Activated CD4-positive, alpha-beta T cell treated with anti-CD3 and anti-CD28 coated beads, Interleukin-2, amount 10 ng/mL, durations not matched to agents 24 days and 14 days (primary cell): ENCODE measurements at regions not wholly inside any gene's neighbourhood (a gene's known extent, or its start where the extent isn't known, plus 50 kb on each side); places are given as distances from the start of the nearest gene placed in this dataset.
A peak's percentile ranks its signal among the peaks of the same experiment; 100 is the strongest.

ENCODE experiments used
- DNase-seq: peaks from one replicate; pipeline ENCODE4 v3.0.0; 2022
- H3K27ac Mint-ChIP-seq: one replicate; pipeline ENCODE4 v1.8.0; 2022; ENCODE audit warnings: mild to moderate bottlenecking, mixed read lengths
- H3K27me3 Mint-ChIP-seq: one replicate; pipeline ENCODE4 v1.8.0; 2022; ENCODE audit warnings: mixed read lengths
- H3K36me3 Mint-ChIP-seq: one replicate; pipeline ENCODE4 v1.8.0; 2022; ENCODE audit warnings: low read depth, mild to moderate bottlenecking, mixed read lengths
- H3K4me1 Mint-ChIP-seq: one replicate; pipeline ENCODE4 v1.8.0; 2021; ENCODE audit warnings: mixed read lengths
- H3K4me3 Mint-ChIP-seq: one replicate; pipeline ENCODE4 v1.8.0; 2022; ENCODE audit warnings: mild to moderate bottlenecking, moderate library complexity, mixed read lengths
- H3K9me3 Mint-ChIP-seq: one replicate; pipeline ENCODE4 v1.8.0; 2021; ENCODE audit warnings: mixed read lengths
- intact Hi-C: fragments of 100-400 bp; cut with micrococcal nuclease; formaldehyde crosslinking; loops from one replicate; pipeline ENCODE4 v1.15.1; 2023

GRCh38 chr1:90457985-90458384 is 259.1 kb downstream of the BARHL2 start:
- H3K4me1 Mint-ChIP-seq = no peaks in the 10 kb centered on the region
- H3K27me3 Mint-ChIP-seq = peaks cover 2% of the 10 kb centered on the region
- DNase-seq = no peak
- H3K9me3 Mint-ChIP-seq = no peaks in the 10 kb centered on the region
- no peak overlapping the region for H3K4me3 Mint-ChIP-seq
- intact Hi-C loops = no loop called here
- no peaks in the 10 kb centered on the region for H3K36me3 Mint-ChIP-seq
- no peak overlapping the region for H3K27ac Mint-ChIP-seq

- intact Hi-C loops = no loop called here
- no peak overlapping the region for H3K4me3 Mint-ChIP-seq
- no peaks in the 10 kb centered on the region for H3K9me3 Mint-ChIP-seq
- no peaks in the 10 kb centered on the region for H3K36me3 Mint-ChIP-seq
- H3K27me3 Mint-ChIP-seq = peaks cover 4% of the 10 kb centered on the region
- no peaks in the 10 kb centered on the region for H3K4me1 Mint-ChIP-seq
- H3K27ac Mint-ChIP-seq = no peak overlapping the region
- no peak for DNase-seq
These were observed 264.6 kb downstream of the BARHL2 start for GRCh38 chr1:90452491-90452890.

- H3K4me1 Mint-ChIP-seq = no peaks in the 10 kb centered on the region
- no peak overlapping the region for H3K4me3 Mint-ChIP-seq
- no peaks in the 10 kb centered on the region for H3K36me3 Mint-ChIP-seq
- no peaks in the 10 kb centered on the region for H3K27me3 Mint-ChIP-seq
- DNase-seq = no peak
- intact Hi-C loops = no loop called here
- H3K9me3 Mint-ChIP-seq = no peaks in the 10 kb centered on the region
- H3K27ac Mint-ChIP-seq = no peak overlapping the region
These were observed 273.7 kb downstream of the BARHL2 start for GRCh38 chr1:90443354-90443753.

- no peaks in the 10 kb centered on the region for H3K36me3 Mint-ChIP-seq
- H3K9me3 Mint-ChIP-seq = no peaks in the 10 kb centered on the region
- DNase-seq = no peak
- no peak overlapping the region for H3K27ac Mint-ChIP-seq
- intact Hi-C loops = no loop called here
- H3K4me1 Mint-ChIP-seq = no peaks in the 10 kb centered on the region
- H3K4me3 Mint-ChIP-seq = no peak overlapping the region
- H3K27me3 Mint-ChIP-seq = no peaks in the 10 kb centered on the region
These were observed 281.8 kb downstream of the BARHL2 start for GRCh38 chr1:90435351-90435750.

GRCh38 chr1:90434460-90434859 is 282.6 kb downstream of the BARHL2 start:
- no peaks in the 10 kb centered on the region for H3K4me1 Mint-ChIP-seq
- H3K27ac Mint-ChIP-seq = no peak overlapping the region
- no peak overlapping the region for H3K4me3 Mint-ChIP-seq
- intact Hi-C loops = no loop called here
- H3K36me3 Mint-ChIP-seq = no peaks in the 10 kb centered on the region
- H3K9me3 Mint-ChIP-seq = no peaks in the 10 kb centered on the region
- no peaks in the 10 kb centered on the region for H3K27me3 Mint-ChIP-seq
- no peak for DNase-seq

- no peaks in the 10 kb centered on the region for H3K4me1 Mint-ChIP-seq
- no peak overlapping the region for H3K4me3 Mint-ChIP-seq
- intact Hi-C loops = no loop called here
- H3K27me3 Mint-ChIP-seq = no peaks in the 10 kb centered on the region
- H3K9me3 Mint-ChIP-seq = no peaks in the 10 kb centered on the region
- H3K36me3 Mint-ChIP-seq = no peaks in the 10 kb centered on the region
- no peak overlapping the region for H3K27ac Mint-ChIP-seq
- DNase-seq = no peak
These were observed 300.0 kb downstream of the BARHL2 start for GRCh38 chr1:90417126-90417525.

- intact Hi-C loops = no loop called here
- H3K27ac Mint-ChIP-seq = no peak overlapping the region
- H3K4me1 Mint-ChIP-seq = no peaks in the 10 kb centered on the region
These were observed 302.9 kb downstream of the BARHL2 start for GRCh38 chr1:90414201-90414600.

GRCh38 chr1:90413519-90413918 is 303.6 kb downstream of the BARHL2 start:
- no peaks in the 10 kb centered on the region for H3K36me3 Mint-ChIP-seq

More at GRCh38 chr1:90414201-90414600, 302.9 kb downstream of the BARHL2 start:
- no peaks in the 10 kb centered on the region for H3K9me3 Mint-ChIP-seq
- DNase-seq = no peak
- H3K27me3 Mint-ChIP-seq = no peaks in the 10 kb centered on the region
- no peaks in the 10 kb centered on the region for H3K36me3 Mint-ChIP-seq
- H3K4me3 Mint-ChIP-seq = no peak overlapping the region

GRCh38 chr1:90412563-90412962 is 304.5 kb downstream of the BARHL2 start:
- Mint-ChIP-seq H3K4me1 (no peaks in the 10 kb centered on the region), H3K4me3 (no peak overlapping the region), H3K9me3 (no peaks in the 10 kb centered on the region), H3K27me3 (no peaks in the 10 kb centered on the region), H3K36me3 (no peaks in the 10 kb centered on the region), H3K27ac (no peak overlapping the region)
- intact Hi-C loops = no loop called here
- DNase-seq = no peak

More at GRCh38 chr1:90413519-90413918, 303.6 kb downstream of the BARHL2 start:
- Mint-ChIP-seq H3K4me1 (no peaks in the 10 kb centered on the region), H3K27me3 (no peaks in the 10 kb centered on the region), H3K9me3 (no peaks in the 10 kb centered on the region), H3K27ac (no peak overlapping the region), H3K4me3 (no peak overlapping the region)
- DNase-seq = no peak
- intact Hi-C loops = no loop called here

GRCh38 chr1:90411185-90411584 is 305.9 kb downstream of the BARHL2 start:
- no peaks in the 10 kb centered on the region for H3K36me3 Mint-ChIP-seq
- no peaks in the 10 kb centered on the region for H3K27me3 Mint-ChIP-seq
- no peaks in the 10 kb centered on the region for H3K9me3 Mint-ChIP-seq
- DNase-seq = peak; percentile 28
- no peak overlapping the region for H3K4me3 Mint-ChIP-seq
- intact Hi-C loops = no loop called here
- no peaks in the 10 kb centered on the region for H3K4me1 Mint-ChIP-seq
- no peak overlapping the region for H3K27ac Mint-ChIP-seq

- Mint-ChIP-seq H3K9me3 (no peaks in the 10 kb centered on the region), H3K27ac (no peak overlapping the region), H3K27me3 (no peaks in the 10 kb centered on the region), H3K36me3 (no peaks in the 10 kb centered on the region), H3K4me3 (no peak overlapping the region), H3K4me1 (no peaks in the 10 kb centered on the region)
- peak; percentile 12 for DNase-seq
- intact Hi-C loops = no loop called here
These were observed 309.4 kb downstream of the BARHL2 start for GRCh38 chr1:90407737-90408136.

- no peak overlapping the region for H3K4me3 Mint-ChIP-seq
- no peak overlapping the region for H3K27ac Mint-ChIP-seq
- no peaks in the 10 kb centered on the region for H3K27me3 Mint-ChIP-seq
- H3K9me3 Mint-ChIP-seq = no peaks in the 10 kb centered on the region
- no peaks in the 10 kb centered on the region for H3K4me1 Mint-ChIP-seq
- no peaks in the 10 kb centered on the region for H3K36me3 Mint-ChIP-seq
- no peak for DNase-seq
- intact Hi-C loops = no loop called here
These were observed 311.4 kb downstream of the BARHL2 start for GRCh38 chr1:90405726-90406125.

GRCh38 chr1:90402893-90403849 is 313.9 kb downstream of the BARHL2 start:
- Mint-ChIP-seq H3K27me3 (no peaks in the 10 kb centered on the region), H3K4me1 (no peaks in the 10 kb centered on the region), H3K27ac (no peak overlapping the region), H3K36me3 (no peaks in the 10 kb centered on the region), H3K4me3 (no peak overlapping the region), H3K9me3 (no peaks in the 10 kb centered on the region)
- peak; percentile 38 for DNase-seq
- intact Hi-C loops = no loop called here

GRCh38 chr1:90400131-90400530 is 317.0 kb downstream of the BARHL2 start:
- Mint-ChIP-seq H3K4me1 (no peaks in the 10 kb centered on the region), H3K4me3 (no peak overlapping the region), H3K27ac (no peak overlapping the region), H3K9me3 (no peaks in the 10 kb centered on the region), H3K36me3 (no peaks in the 10 kb centered on the region), H3K27me3 (no peaks in the 10 kb centered on the region)
- DNase-seq = no peak
- intact Hi-C loops = no loop called here

GRCh38 chr1:90396917-90397316 is 320.2 kb downstream of the BARHL2 start:
- Mint-ChIP-seq H3K27me3 (no peaks in the 10 kb centered on the region), H3K36me3 (no peaks in the 10 kb centered on the region), H3K9me3 (no peaks in the 10 kb centered on the region), H3K27ac (no peak overlapping the region), H3K4me3 (no peak overlapping the region), H3K4me1 (no peaks in the 10 kb centered on the region)
- no peak for DNase-seq
- intact Hi-C loops = no loop called here
